ENCODE measurements at regions not wholly inside any gene's neighbourhood (a gene's known extent, or its start where the extent isn't known, plus 50 kb on each side); places are given as distances from the start of the nearest gene placed in this dataset.

DNA sequence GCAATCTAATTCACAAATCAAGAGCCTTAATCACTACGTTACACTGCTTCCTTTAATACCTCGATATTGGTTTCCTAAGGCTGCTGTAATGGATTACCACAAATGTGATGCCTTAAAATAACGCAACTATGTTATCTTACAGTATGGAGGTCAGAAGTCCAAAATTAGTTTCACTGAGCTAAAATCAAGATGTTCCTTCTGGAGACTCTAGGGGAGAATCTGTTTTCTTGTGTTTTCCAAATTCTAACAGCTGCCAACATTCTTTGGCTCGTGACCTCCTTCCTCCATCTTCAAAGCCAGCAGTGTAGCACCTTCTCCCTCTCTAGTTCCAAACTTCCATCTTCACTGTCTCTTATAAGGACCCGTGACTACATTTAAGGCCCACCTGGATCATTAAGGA, 335.0 kb upstream of the NFIA start:
- no peak for TF ChIP-seq POLR2AphosphoS5 (IDR thresholded peaks at IDR 0.05; ENCODE audit: borderline replicate concordance, low read depth, low read length)
- TF ChIP-seq EZH2 (IDR thresholded peaks at IDR 0.05): no peak
- no peak for TF ChIP-seq FOXP2 (optimal IDR thresholded peaks at IDR 0.05; ENCODE audit: control extremely low read depth, extremely low read length, insufficient read depth)

Measured in SK-N-MC (cell line).